ENCODE measurements at regions not wholly inside any gene's neighbourhood (a gene's known extent, or its start where the extent isn't known, plus 50 kb on each side); places are given as distances from the start of the nearest gene placed in this dataset.
"Not testable (repeated sequence)": the region's sequence is repeated elsewhere in the genome, so short reads cannot be mapped to it uniquely, and the experiment has no call there.

GRCh38 chr9:84512493-84512892 lies 157.0 kb upstream of the NTRK2 start:
- no peak for DNase-seq

DNA sequence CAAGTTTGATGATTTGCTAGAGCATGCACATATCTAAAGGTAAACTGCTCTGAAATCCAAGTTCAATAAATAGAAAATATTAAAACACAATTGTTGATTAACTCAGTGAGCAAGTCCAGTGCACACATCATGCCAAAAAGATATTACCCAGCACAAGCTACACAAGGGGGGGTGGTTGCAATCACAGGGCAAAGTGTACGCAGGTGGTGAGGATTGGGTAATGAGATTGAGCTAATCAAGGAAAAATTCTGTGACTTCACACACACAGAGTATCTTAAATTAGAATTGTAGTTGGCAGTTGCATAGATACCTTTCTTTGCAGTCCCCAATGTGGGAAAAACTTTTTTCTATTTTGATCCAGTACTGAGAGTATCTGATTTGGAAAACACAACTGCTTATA lies 156.1 kb upstream of the NTRK2 start:
- DNase-seq = no peak

- DNase-seq = no peak
Measured at GRCh38 chr9:84513979-84514378, 155.6 kb upstream of the NTRK2 start.

DNA sequence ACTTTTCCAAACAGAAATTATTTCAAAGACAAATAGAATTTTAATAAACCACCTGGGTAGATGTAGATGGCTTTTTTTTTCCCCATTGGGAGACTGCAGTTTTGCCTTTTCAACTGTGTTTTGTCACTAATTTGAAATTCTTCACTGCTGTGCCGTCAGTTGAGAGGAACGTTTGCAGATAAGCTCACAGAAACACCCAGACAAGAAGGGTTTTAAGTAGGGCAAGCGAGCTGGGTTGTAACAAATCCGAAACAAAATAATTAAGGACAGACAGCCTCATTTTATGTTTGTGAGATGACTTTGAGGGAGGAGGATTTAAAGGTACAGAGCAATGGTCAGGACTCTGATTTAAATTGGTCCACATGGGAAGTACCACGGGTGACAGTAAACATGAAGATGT lies 155.1 kb upstream of the NTRK2 start:
- DNase-seq = no peak

DNA sequence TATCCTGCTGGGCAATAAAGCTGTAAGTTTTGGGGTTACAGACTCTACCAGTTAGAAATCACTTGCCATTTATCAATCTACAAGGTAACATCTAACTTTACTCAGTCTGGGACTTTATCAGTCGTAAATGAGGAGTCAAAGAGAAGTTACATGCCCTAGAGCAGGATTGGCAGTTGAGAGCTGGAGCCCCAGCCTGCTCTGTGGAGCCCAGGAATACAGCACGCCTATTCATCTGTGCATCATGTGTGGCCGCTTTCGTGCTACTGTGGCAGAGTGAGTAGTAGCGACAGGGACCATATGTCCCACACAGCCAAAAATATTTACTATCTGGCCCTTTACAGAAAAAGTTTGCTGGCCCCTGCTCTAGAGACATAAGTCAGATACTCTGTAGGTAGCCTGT lies 152.5 kb upstream of the NTRK2 start:
- no peak for DNase-seq

DNA sequence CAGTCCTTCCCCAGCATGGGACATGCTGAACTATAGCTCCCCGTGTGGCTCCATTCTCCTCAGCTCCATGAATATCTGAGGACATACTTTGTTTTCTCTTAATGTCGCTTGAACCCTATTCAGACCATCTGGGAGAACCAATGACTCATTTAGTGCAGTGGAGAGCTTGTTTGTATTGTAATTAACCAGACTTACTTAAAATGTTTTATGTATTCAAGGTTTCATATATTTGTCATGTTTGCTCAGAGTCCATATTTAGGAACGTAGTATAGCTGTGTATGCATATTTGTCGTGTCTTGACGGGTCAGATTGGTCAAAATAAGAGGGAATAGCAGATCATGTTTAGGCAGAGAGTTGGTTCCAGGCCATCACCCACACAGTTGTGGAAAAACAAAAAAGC lies 150.1 kb upstream of the NTRK2 start:
- no peak for DNase-seq

DNA sequence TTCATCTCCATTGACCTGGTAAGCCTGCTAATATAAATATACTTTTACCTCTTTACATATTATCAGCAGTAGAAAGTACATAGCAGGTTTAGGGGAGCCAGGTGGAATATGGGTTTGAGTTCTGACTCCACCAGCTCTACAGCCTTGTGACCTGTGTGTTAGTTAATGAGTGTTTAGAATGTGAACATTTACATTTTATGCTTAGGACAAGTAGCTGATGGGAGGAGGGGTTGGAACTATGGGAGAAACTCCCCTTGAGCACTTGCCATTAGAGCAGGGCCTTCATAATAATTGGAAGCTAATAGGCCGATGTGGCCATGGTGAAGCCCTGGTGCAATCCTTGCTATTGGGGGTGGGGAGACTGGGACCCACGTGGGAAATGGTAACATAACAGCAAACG lies 148.3 kb upstream of the NTRK2 start:
- no peak for DNase-seq

GRCh38 chr9:84526211-84526610 lies 143.3 kb upstream of the NTRK2 start:
- DNase-seq = not testable (repeated sequence)

DNA sequence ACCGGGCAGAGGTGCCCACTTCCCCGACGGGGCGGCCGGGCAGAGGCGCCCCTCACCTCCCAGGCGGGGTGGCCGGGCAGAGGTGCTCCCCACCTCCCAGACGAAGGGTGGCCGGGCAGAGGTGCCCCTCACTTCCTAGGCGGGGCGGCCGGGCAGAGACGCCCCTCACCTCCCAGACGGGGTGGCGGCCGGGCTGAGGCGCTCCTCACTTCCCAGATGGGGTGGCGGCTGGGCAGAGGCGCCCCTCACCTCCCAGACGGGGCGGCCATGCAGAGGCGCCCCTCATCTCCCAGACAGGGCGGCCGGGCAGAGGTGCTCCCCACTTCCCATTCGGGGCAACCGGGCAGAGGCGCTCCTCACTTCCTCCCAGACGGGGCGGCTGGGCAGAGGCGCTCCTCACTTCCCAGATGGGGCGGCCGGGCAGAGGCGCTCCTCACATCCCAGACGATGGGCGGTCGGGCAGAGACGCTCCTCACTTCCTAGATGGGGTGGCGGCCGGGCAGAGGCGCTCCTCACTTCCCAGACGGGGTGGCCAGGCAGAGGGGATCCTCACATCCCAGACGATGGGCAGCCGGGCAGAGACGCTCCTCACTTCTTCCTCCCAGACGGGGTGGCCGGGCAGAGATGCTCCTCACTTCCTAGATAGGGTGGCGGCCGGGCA lies 142.3 kb upstream of the NTRK2 start:
- not testable (repeated sequence) for DNase-seq

DNA sequence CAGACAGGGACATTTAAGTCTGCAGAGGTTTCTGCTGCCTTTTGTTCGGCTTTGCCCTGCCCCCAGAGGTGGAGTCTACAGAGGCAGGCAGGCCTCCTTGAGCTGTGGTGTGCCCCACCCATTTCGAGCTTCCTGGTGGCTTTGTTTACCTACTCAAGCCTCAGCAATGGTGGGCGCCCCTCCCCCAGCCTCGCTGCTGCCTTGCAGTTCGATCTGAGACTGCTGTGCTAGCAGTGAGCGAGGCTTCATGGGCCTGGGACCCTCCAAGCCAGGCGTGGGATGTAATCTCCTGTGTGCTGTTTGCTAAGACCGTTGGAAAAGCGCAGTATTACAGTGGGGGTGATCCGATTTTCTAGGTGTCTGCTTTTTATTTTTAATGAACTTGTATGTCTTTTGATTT lies 133.6 kb upstream of the NTRK2 start:
- DNase-seq = not testable (repeated sequence)

DNA sequence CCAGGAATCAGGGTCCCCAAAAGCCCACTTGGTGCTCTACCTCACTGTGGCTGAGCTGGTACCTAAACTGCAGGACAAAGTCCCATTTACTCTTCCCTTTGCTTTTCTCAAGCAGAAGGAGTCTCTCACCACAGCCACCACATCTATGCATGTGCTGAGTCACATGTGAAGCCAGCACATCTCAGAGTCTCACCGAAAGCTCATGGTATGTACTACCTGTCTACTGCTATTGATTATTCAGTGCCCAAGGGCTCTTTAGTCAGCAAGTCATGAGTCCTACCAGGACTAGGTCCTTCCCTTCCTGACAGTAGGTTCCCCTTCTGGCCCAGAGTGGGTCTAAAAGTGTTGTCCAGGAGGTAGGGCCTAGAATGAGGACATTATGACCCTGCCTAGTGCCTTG lies 130.7 kb upstream of the NTRK2 start:
- DNase-seq = no peak

GRCh38 chr9:84542554-84542953 lies 127.0 kb upstream of the NTRK2 start:
- no peak for DNase-seq

GRCh38 chr9:84554069-84554664 lies 115.4 kb upstream of the NTRK2 start:
- no peak for DNase-seq

GRCh38 chr9:84556556-84556955 lies 113.0 kb upstream of the NTRK2 start:
- no peak for DNase-seq

- DNase-seq = no peak
Measured at GRCh38 chr9:84557751-84558150, 111.8 kb upstream of the NTRK2 start.

- DNase-seq = no peak
Measured at GRCh38 chr9:84563691-84564090, 105.8 kb upstream of the NTRK2 start.

DNA sequence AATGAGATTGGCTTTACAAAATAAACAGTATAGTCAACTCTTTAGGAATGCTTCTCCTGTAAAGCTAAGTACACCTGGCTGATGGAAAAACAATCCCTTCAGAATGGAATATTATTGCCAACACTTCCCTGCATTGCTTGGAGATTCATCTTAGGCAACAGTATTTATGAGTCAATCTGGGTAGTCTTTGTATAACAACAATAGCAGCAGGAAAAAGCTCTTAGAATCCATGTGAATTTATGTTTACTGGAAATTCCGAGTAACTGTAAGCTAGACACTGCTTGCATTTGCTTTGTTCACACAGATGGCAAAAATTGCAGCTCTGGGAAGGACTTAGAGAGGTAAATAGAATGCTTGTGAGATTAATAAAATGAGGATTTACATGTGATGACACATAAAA lies 101.7 kb upstream of the NTRK2 start:
- DNase-seq = no peak

- no peak for DNase-seq
Measured at GRCh38 chr9:84570482-84571154, 98.9 kb upstream of the NTRK2 start.

DNA sequence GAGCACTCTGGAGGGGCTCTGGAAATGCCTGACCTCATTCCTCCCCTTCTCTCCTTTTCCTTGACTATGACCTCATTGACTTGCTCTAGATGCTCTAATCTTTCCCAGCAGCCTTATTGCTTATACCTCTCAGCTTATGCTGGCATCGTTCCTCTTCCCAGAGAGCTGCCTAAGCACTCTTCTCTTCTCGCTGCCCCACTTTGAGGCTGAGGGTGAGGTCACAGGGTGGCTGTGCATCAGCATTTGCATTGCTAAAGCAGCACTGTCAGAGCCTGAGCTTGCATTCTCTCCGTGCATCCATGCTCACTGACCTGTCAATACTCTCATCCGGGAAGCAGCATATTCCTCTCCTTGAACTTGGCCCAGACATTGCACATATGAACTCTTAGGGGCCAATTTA lies 96.4 kb upstream of the NTRK2 start:
- DNase-seq = no peak

DNA sequence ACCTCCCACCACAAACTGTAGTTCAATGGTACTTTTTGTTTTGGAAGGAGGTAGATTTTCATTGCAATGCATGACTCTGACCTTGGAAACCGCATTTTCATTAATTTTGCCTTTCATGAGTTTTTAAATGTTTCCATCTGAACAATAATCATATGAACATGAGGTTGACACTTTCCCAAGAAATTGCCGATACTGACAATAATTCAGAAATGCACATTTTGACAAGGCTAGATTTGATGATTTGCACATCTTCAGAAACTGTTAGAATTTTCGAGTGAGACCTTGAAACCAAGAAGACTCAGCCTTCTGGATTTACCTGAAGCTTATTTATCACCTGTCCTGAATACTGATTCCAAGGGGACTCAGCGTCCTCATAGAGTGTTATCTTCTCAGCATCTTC lies 93.8 kb upstream of the NTRK2 start:
- no peak for DNase-seq

DNA sequence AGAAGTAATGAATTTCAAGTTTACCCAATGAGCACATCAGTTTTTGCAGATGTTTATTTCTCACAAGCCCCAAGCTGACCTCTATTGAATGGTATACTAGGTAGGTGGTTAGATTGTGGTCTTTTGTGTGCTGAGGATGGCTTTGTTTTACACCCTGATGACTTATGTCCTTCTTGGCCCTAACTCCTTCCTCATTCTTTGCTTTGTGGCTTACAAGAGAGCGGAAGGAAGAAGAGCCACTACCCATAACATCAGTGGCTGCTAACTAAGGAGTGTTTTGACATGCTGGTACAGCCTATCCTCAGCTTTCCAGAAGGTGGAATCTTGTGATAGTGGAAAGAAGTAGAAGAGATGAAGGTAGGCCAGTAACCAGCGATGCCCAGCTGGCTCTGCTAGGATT lies 85.7 kb upstream of the NTRK2 start:
- DNase-seq = no peak

- DNase-seq = no peak
Measured at GRCh38 chr9:84586662-84587061, 82.9 kb upstream of the NTRK2 start.

DNA sequence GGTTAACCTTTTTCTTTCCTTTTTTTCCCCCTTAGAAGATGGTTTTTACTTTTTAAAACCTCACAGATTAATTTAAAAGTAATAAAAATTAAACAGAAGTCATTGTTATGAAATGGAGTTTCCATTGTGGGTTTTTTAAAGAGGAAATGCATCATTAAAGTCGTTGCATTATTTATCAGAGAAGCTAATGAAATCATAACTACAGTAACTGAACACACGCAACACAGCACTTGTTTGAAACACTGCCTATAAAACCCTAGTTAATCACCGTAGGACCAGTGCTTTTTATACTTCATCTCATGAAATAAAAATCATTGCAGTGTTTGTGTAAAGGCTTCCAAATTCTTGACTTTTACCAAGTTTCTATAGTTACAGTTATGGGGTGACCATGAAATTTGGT lies 82.4 kb upstream of the NTRK2 start:
- DNase-seq = no peak

DNA sequence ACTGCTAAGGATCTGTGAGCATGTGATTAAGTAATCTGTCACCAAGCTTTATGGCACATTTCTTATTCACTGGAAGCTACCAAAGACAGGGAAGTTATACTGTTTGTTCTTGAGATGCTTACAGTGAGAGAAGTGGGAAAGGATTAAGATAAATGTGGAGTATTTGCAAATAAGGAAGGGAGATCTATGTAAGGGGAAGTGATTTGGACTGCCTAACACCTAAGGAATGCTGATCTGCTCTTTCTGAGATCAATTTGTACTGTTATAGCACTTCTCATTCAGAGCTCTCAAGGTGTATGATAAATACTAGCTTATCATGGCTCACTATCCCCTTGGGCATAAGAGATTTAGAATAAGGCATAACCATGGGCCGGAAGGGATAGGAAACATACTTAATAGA lies 80.0 kb upstream of the NTRK2 start:
- DNase-seq = no peak

DNA sequence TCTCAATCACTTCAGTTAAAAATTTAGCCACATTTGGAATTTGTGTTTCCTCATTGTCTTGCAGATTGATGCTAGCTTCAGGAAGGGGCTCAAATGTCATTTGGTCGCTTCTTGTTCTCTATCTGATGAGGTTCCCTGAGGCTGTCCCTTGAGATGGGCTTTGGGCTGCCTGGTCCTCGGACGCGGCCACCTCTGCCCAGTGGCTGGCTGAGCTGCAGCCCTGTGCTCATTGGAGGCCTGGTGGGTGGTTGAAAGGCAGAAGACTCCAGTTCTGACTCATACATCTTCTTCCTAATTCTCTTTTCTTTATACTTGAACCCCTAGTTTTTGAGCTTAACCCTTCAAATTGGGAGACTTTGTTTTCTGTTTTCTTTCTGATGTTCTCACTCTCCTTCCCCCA lies 78.8 kb upstream of the NTRK2 start:
- no peak for DNase-seq
